Spinal cord (tissue), 9 donors: ENCODE measurements at regions not wholly inside any gene's neighbourhood (a gene's known extent, or its start where the extent isn't known, plus 50 kb on each side); places are given as distances from the start of the nearest gene placed in this dataset.

Experiments used
- DNase-seq, 6 donors: peaks; one replicate each; pipeline versions ENCODE4 v3.0.0 to v3.0.0-alpha.2; 2013 to 2015; ENCODE audit warnings: low spot score in 6 of 6, low read depth in 4 of 6
- H3K27ac ChIP-seq: one replicate; pipeline ENCODE4 v1.5.1; 2013; ENCODE audit warnings: low read depth, low read length, control low read depth
- H3K27me3 ChIP-seq: one replicate; pipeline ENCODE4 v1.6.1; 2013; ENCODE audit warnings: low read length; ENCODE audit not compliant: control insufficient read depth, insufficient read depth
- H3K36me3 ChIP-seq: one replicate; pipeline ENCODE4 v1.6.1; 2013; ENCODE audit warnings: low read length; ENCODE audit not compliant: control insufficient read depth, insufficient read depth
- H3K4me1 ChIP-seq: one replicate; pipeline ENCODE4 v1.6.1; 2013; ENCODE audit warnings: low read length; ENCODE audit not compliant: control insufficient read depth, insufficient read depth
- H3K4me3 ChIP-seq: one replicate; pipeline ENCODE4 v1.5.1; 2013; ENCODE audit warnings: low read depth, low read length, control low read depth
- H3K9me3 ChIP-seq: one replicate; pipeline ENCODE4 v1.6.1; 2013; ENCODE audit warnings: low read length; ENCODE audit not compliant: control insufficient read depth, insufficient read depth
- WGBS: methylation state at CpG from one replicate; pipeline ENCODE4 v1.1.5; 2013; ENCODE audit warnings: missing lambda C conversion rate; ENCODE audit not compliant: insufficient coverage; 5-methylcytosine and 5-hydroxymethylcytosine counted together
- donor health status: healthy.

- Histone ChIP-seq H3K27me3 (no peaks in the 10 kb centered on the region), H3K9me3 (peaks cover 1% of the 10 kb centered on the region), H3K4me1 (peaks cover 12% of the 10 kb centered on the region), H3K4me3 (no peak overlapping the region), H3K36me3 (no peaks in the 10 kb centered on the region), H3K27ac (no peak overlapping the region)
- no peak for DNase-seq
- 89% methylated on average over 6 of the region's 8 CpGs for WGBS
Measured at GRCh38 chr1:37169743-37170275, 135.5 kb upstream of the GRIK3 start.

GRCh38 chr1:37171691-37172090 is 137.4 kb upstream of the GRIK3 start:
- DNase-seq, result peak in 2 of 6 donors; percentile 18 to 63
- Histone ChIP-seq H3K27ac (no peak overlapping the region), H3K9me3 (no peaks in the 10 kb centered on the region), H3K4me3 (no peak overlapping the region), H3K27me3 (no peaks in the 10 kb centered on the region), H3K4me1 (peaks cover 12% of the 10 kb centered on the region), H3K36me3 (no peaks in the 10 kb centered on the region)
- WGBS, result 29% methylated on average over 6 of the region's 8 CpGs

GRCh38 chr1:37174341-37174740 is 140.0 kb upstream of the GRIK3 start:
- peak in 1 of 6 donors; percentile 56 for DNase-seq
- 35% methylated on average over 3 of the region's 3 CpGs for WGBS
- Histone ChIP-seq H3K27ac (no peak overlapping the region), H3K36me3 (no peaks in the 10 kb centered on the region), H3K9me3 (no peaks in the 10 kb centered on the region), H3K4me1 (peaks cover 12% of the 10 kb centered on the region), H3K4me3 (no peak overlapping the region), H3K27me3 (peaks cover 2% of the 10 kb centered on the region)

- 100% methylated on average over 1 of the region's 2 CpGs for WGBS
- H3K27me3 ChIP-seq, result peaks cover 2% of the 10 kb centered on the region
- no peak overlapping the region for H3K4me3 ChIP-seq
- no peaks in the 10 kb centered on the region for H3K36me3 ChIP-seq
- H3K4me1 ChIP-seq, result peaks cover 10% of the 10 kb centered on the region
- no peak for DNase-seq
- no peak overlapping the region for H3K27ac ChIP-seq
- H3K9me3 ChIP-seq, result no peaks in the 10 kb centered on the region
Measured at GRCh38 chr1:37174876-37175275, 140.6 kb upstream of the GRIK3 start.

GRCh38 chr1:37175666-37176215 is 141.4 kb upstream of the GRIK3 start:
- Histone ChIP-seq H3K4me3 (no peak overlapping the region), H3K36me3 (no peaks in the 10 kb centered on the region), H3K27ac (no peak overlapping the region), H3K27me3 (peaks cover 2% of the 10 kb centered on the region), H3K4me1 (peaks cover 6% of the 10 kb centered on the region), H3K9me3 (no peaks in the 10 kb centered on the region)
- DNase-seq, result no peak

GRCh38 chr1:37176269-37176668 is 142.0 kb upstream of the GRIK3 start:
- H3K27me3 ChIP-seq, result peaks cover 2% of the 10 kb centered on the region
- H3K4me1 ChIP-seq, result peaks cover 6% of the 10 kb centered on the region
- no peaks in the 10 kb centered on the region for H3K36me3 ChIP-seq
- no peaks in the 10 kb centered on the region for H3K9me3 ChIP-seq
- H3K27ac ChIP-seq, result no peak overlapping the region
- 89% methylated on average over 1 of the region's 1 CpG for WGBS
- H3K4me3 ChIP-seq, result no peak overlapping the region
- no peak for DNase-seq

- DNase-seq, result peak in 2 of 6 donors; percentile 41 to 78
- no peak overlapping the region for H3K27ac ChIP-seq
- peaks cover 2% of the 10 kb centered on the region for H3K27me3 ChIP-seq
- H3K4me3 ChIP-seq, result no peak overlapping the region
- H3K9me3 ChIP-seq, result no peaks in the 10 kb centered on the region
- H3K4me1 ChIP-seq, result no peaks in the 10 kb centered on the region
- 81% methylated on average over 4 of the region's 10 CpGs for WGBS
- H3K36me3 ChIP-seq, result no peaks in the 10 kb centered on the region
Measured at GRCh38 chr1:37177230-37177864, 143.0 kb upstream of the GRIK3 start.

GRCh38 chr1:37181425-37181824 is 147.1 kb upstream of the GRIK3 start:
- 0% methylated on average over 2 of the region's 5 CpGs for WGBS
- Histone ChIP-seq H3K4me1 (no peaks in the 10 kb centered on the region), H3K27me3 (peaks cover 2% of the 10 kb centered on the region), H3K27ac (no peak overlapping the region), H3K9me3 (no peaks in the 10 kb centered on the region), H3K36me3 (no peaks in the 10 kb centered on the region), H3K4me3 (no peak overlapping the region)
- DNase-seq, result peak in 1 of 6 donors; percentile 27

- no CpG with 5 or more reads among the region's 1 CpG for WGBS
- DNase-seq, result no peak
- Histone ChIP-seq H3K36me3 (no peaks in the 10 kb centered on the region), H3K27ac (no peak overlapping the region), H3K27me3 (no peaks in the 10 kb centered on the region), H3K4me1 (no peaks in the 10 kb centered on the region), H3K4me3 (no peak overlapping the region), H3K9me3 (no peaks in the 10 kb centered on the region)
Measured at GRCh38 chr1:37184789-37185188, 150.5 kb upstream of the GRIK3 start.

- no CpG with 5 or more reads among the region's 1 CpG for WGBS
- no peak overlapping the region for H3K27ac ChIP-seq
Measured at GRCh38 chr1:37186246-37186756, 152.0 kb upstream of the GRIK3 start.

More at GRCh38 chr1:37186246-37186756, 152.0 kb upstream of the GRIK3 start:
- no peak for DNase-seq
- H3K36me3 ChIP-seq, result no peaks in the 10 kb centered on the region
- no peaks in the 10 kb centered on the region for H3K9me3 ChIP-seq
- H3K27me3 ChIP-seq, result no peaks in the 10 kb centered on the region
- no peak overlapping the region for H3K4me3 ChIP-seq
- H3K4me1 ChIP-seq, result no peaks in the 10 kb centered on the region
